GM23248 (cell line): ENCODE measurements at regions not wholly inside any gene's neighbourhood (a gene's known extent, or its start where the extent isn't known, plus 50 kb on each side); places are given as distances from the start of the nearest gene placed in this dataset.

Experiments used
- DNase-seq: peaks from one replicate; pipeline ENCODE4 v3.0.0-alpha.2; 2015
- H2AFZ ChIP-seq: fragments of 200-600 bp; sonication (generic); 2 replicates; pipeline ENCODE4 v1.6.1; 2016; ENCODE audit warnings: antibody characterized with exemption
- H3F3A ChIP-seq: fragments of 200-600 bp; sonication (generic); 2 replicates; pipeline ENCODE4 v1.6.1; 2016; ENCODE audit warnings: mild to moderate bottlenecking, antibody characterized with exemption, mixed run types; ENCODE audit not compliant: insufficient read depth
- H3K27ac ChIP-seq: fragments of 200-600 bp; sonication (generic); 2 replicates; pipeline ENCODE4 v1.5.1; 2016; ENCODE audit warnings: mild to moderate bottlenecking
- H3K27me3 ChIP-seq: fragments of 200-600 bp; sonication (generic); replicated peaks from 2 replicates; pipeline ENCODE4 v1.6.1; 2016; ENCODE audit warnings: mild to moderate bottlenecking; ENCODE audit not compliant: insufficient read depth
- H3K36me3 ChIP-seq: fragments of 200-600 bp; sonication (generic); 2 replicates; pipeline ENCODE4 v1.6.1; 2016; ENCODE audit warnings: low read depth, mild to moderate bottlenecking
- H3K4me1 ChIP-seq: fragments of 200-600 bp; sonication (generic); 2 replicates; pipeline ENCODE4 v1.6.1; 2016; ENCODE audit warnings: mild to moderate bottlenecking; ENCODE audit not compliant: insufficient read depth
- H3K4me2 ChIP-seq: fragments of 200-600 bp; sonication (generic); one replicate; pipeline ENCODE4 v1.6.1; 2016; ENCODE audit warnings: mild to moderate bottlenecking; ENCODE audit not compliant: unreplicated experiment
- H3K4me3 ChIP-seq: fragments of 200-600 bp; sonication (generic); 2 replicates; pipeline ENCODE4 v1.5.1; 2016; ENCODE audit warnings: mild to moderate bottlenecking
- H3K79me2 ChIP-seq: fragments of 200-600 bp; sonication (generic); 2 replicates; pipeline ENCODE4 v1.6.1; 2016; ENCODE audit warnings: mild to moderate bottlenecking; ENCODE audit not compliant: insufficient read depth
- H3K9ac ChIP-seq: fragments of 200-600 bp; sonication (generic); 2 replicates; pipeline ENCODE4 v1.6.1; 2016; ENCODE audit warnings: mild to moderate bottlenecking
- H3K9me2 ChIP-seq: fragments of 200-600 bp; sonication (generic); 2 replicates; pipeline ENCODE4 v1.6.1; 2016; ENCODE audit warnings: mixed run types, mild to moderate bottlenecking, moderate library complexity; ENCODE audit not compliant: insufficient read depth
- H3K9me3 ChIP-seq: fragments of 200-600 bp; sonication (generic); one replicate; pipeline ENCODE4 v1.6.1; 2017; ENCODE audit warnings: low read depth
- H4K20me1 ChIP-seq: fragments of 200-600 bp; sonication (generic); 2 replicates; pipeline ENCODE4 v1.6.0; 2016; ENCODE audit not compliant: insufficient read depth
- EZH2 ChIP-seq: fragments of 200-600 bp; sonication (generic); IDR thresholded peaks from 2 replicates; pipeline ENCODE4 v1.6.1; 2018; ENCODE audit warnings: antibody characterized with exemption, mild to moderate bottlenecking; ENCODE audit not compliant: insufficient read depth, poor library complexity, severe bottlenecking
- EZH2phosphoT487 ChIP-seq: fragments of 200-600 bp; sonication (generic); IDR thresholded peaks from 2 replicates; pipeline ENCODE4 v1.6.1; 2018; ENCODE audit warnings: antibody characterized with exemption, moderate library complexity, mild to moderate bottlenecking, low read depth; ENCODE audit not compliant: insufficient read depth
- WGBS, 2 experiments: methylation state at CpG; one replicate each; pipeline ENCODE4 v1.1.6; 2015 to 2017; ENCODE audit warnings: low lambda C conversion rate in 2 of 2, low coverage in 1 of 2; ENCODE audit errors: missing lambda C conversion rate in 2 of 2; 5-methylcytosine and 5-hydroxymethylcytosine counted together
- in situ Hi-C: fragments of 300-500 bp; cut with MboI; formaldehyde crosslinking; loops from 2 replicates; pipeline ENCODE4 v1.15.0; 2020

DNA sequence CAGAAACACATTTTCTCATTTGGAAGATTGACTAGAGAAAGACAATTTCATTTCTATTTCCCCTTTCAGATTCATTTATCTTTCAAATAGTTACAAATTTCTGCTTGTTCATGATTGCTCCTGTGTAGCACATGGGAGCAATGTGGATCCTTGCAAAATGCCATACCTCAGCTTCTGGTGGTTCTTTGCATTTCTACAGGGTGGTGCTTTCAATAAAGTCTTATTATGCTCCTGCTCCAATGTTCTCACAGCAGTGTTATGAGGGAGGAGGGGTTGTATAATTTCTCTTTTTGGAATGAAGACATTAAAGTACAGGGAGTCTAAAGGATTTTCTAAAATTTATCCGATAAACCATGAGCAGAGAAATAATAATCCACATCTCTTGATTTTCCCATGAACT, 280.1 kb upstream of the ATP10A start:
- Histone ChIP-seq H3K9me3 (no peaks in the 10 kb centered on the region), H3K4me1 (no peaks in the 10 kb centered on the region), H3K9ac (no peak overlapping the region), H3K27me3 (no peaks in the 10 kb centered on the region), H3K4me3 (no peak overlapping the region), H3K4me2 (no peak overlapping the region), H3K36me3 (no peaks in the 10 kb centered on the region), H3K79me2 (no peaks in the 10 kb centered on the region), H3K27ac (no peak overlapping the region), H3K9me2 (no peaks in the 10 kb centered on the region), H4K20me1 (no peaks in the 10 kb centered on the region), H2AFZ (no peak overlapping the region), H3F3A (no peaks in the 10 kb centered on the region)
- DNase-seq: no peak
- in situ Hi-C loops: no loop called here
- 13 to 16% methylated on average over 1 of the region's 1 CpG for WGBS, 2 experiments
- TF ChIP-seq EZH2phosphoT487: no peak
- no peak for TF ChIP-seq EZH2

- TF ChIP-seq EZH2 (no peak), EZH2phosphoT487 (no peak)
- H3K79me2 ChIP-seq: no peaks in the 10 kb centered on the region
- no peak overlapping the region for H3K4me2 ChIP-seq
- H3K4me3 ChIP-seq: no peak overlapping the region
- no peaks in the 10 kb centered on the region for H3F3A ChIP-seq
- 46 to 48% methylated on average over 11 of the region's 11 CpGs for WGBS, 2 experiments
- no peaks in the 10 kb centered on the region for H3K36me3 ChIP-seq
- H2AFZ ChIP-seq: no peak overlapping the region
- in situ Hi-C loops: no loop called here
- H3K9me2 ChIP-seq: no peaks in the 10 kb centered on the region
- H3K9me3 ChIP-seq: no peaks in the 10 kb centered on the region
- 0 out of 2 replicates have a peak, but pooled peaks cover 7% of the 10 kb centered on the region for H3K27me3 ChIP-seq
- no peak for DNase-seq
- no peak overlapping the region for H3K9ac ChIP-seq
- no peaks in the 10 kb centered on the region for H4K20me1 ChIP-seq
- no peaks in the 10 kb centered on the region for H3K4me1 ChIP-seq
- H3K27ac ChIP-seq: no peak overlapping the region
Observed at GRCh38 chr15:26134812-26135211, 271.7 kb upstream of the ATP10A start.

- Histone ChIP-seq H3F3A (no peaks in the 10 kb centered on the region), H3K9me3 (no peaks in the 10 kb centered on the region), H4K20me1 (no peaks in the 10 kb centered on the region), H3K27me3 (0 out of 2 replicates have a peak, but pooled peaks cover 7% of the 10 kb centered on the region), H3K36me3 (no peaks in the 10 kb centered on the region), H3K27ac (no peak overlapping the region), H2AFZ (no peak overlapping the region), H3K79me2 (no peaks in the 10 kb centered on the region), H3K4me3 (no peak overlapping the region), H3K4me1 (no peaks in the 10 kb centered on the region), H3K9ac (no peak overlapping the region), H3K9me2 (no peaks in the 10 kb centered on the region), H3K4me2 (no peak overlapping the region)
- in situ Hi-C loops: no loop called here
- TF ChIP-seq EZH2phosphoT487: no peak
- no peak for TF ChIP-seq EZH2
- 9 to 12% methylated on average over 5 of the region's 5 CpGs for WGBS, 2 experiments
- DNase-seq: no peak
Observed at GRCh38 chr15:26134152-26134551, 271.0 kb upstream of the ATP10A start.

DNA sequence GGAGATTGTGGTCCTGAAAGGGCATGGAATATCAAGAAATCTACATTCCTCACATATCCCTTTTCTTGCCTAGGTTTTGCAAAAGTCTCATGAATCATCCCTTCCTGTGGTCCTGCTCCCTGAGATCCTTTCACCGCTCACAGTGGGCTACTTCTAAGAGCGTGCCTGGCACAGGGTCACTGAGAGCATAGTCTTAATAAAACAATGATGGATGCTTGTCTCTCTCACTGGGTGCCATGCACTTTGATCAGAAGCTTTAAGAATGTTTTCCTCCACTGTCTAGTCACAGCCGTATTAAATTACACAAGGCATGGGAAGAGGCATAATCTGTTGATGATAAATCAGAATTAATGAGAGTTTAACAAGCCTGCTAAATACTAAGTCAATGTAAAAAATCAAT, 269.7 kb upstream of the ATP10A start:
- no peak overlapping the region for H3K27ac ChIP-seq
- TF ChIP-seq EZH2phosphoT487 (no peak), EZH2 (no peak)
- H3K79me2 ChIP-seq: no peaks in the 10 kb centered on the region
- H3K27me3 ChIP-seq: 0 out of 2 replicates have a peak, but pooled peaks cover 7% of the 10 kb centered on the region
- no peak overlapping the region for H3K9ac ChIP-seq
- H4K20me1 ChIP-seq: no peaks in the 10 kb centered on the region
- no peak for DNase-seq
- H3K36me3 ChIP-seq: no peaks in the 10 kb centered on the region
- H3K9me3 ChIP-seq: no peaks in the 10 kb centered on the region
- no peak overlapping the region for H3K4me3 ChIP-seq
- no peaks in the 10 kb centered on the region for H3F3A ChIP-seq
- no peaks in the 10 kb centered on the region for H3K9me2 ChIP-seq
- no peak overlapping the region for H2AFZ ChIP-seq
- in situ Hi-C loops: no loop called here
- no peaks in the 10 kb centered on the region for H3K4me1 ChIP-seq
- no peak overlapping the region for H3K4me2 ChIP-seq
- 60 to 62% methylated on average over 3 of the region's 3 CpGs for WGBS, 2 experiments

GRCh38 chr15:26129852-26130251, 266.7 kb upstream of the ATP10A start:
- DNase-seq: no peak
- 24 to 25% methylated on average over 5 of the region's 5 CpGs for WGBS, 2 experiments
- H2AFZ ChIP-seq: no peak overlapping the region
- H3K4me2 ChIP-seq: no peak overlapping the region
- no peaks in the 10 kb centered on the region for H3K4me1 ChIP-seq
- H3K9ac ChIP-seq: no peak overlapping the region
- no peaks in the 10 kb centered on the region for H3K9me3 ChIP-seq
- H4K20me1 ChIP-seq: no peaks in the 10 kb centered on the region
- H3K4me3 ChIP-seq: no peak overlapping the region
- peaks cover 7% of the 10 kb centered on the region; the same call in 1 of the 2 replicates for H3K27me3 ChIP-seq
- H3K27ac ChIP-seq: no peak overlapping the region
- no peak for TF ChIP-seq EZH2
- no peaks in the 10 kb centered on the region for H3F3A ChIP-seq
- no peaks in the 10 kb centered on the region for H3K9me2 ChIP-seq
- no peaks in the 10 kb centered on the region for H3K79me2 ChIP-seq
- H3K36me3 ChIP-seq: no peaks in the 10 kb centered on the region
- in situ Hi-C loops: no loop called here
